Peyer's patch (tissue), 4 donors: ENCODE measurements at regions not wholly inside any gene's neighbourhood (a gene's known extent, or its start where the extent isn't known, plus 50 kb on each side); places are given as distances from the start of the nearest gene placed in this dataset.
"Not testable (repeated sequence)": the region's sequence is repeated elsewhere in the genome, so short reads cannot be mapped to it uniquely, and the experiment has no call there.

Experiments used
- DNase-seq, 3 donors: peaks; one replicate each; pipeline ENCODE4 v3.0.0-alpha.2; 2017 to 2019
- H3K27ac ChIP-seq, 4 donors: fragments of 200-600 bp; sonication (generic); one replicate each; pipeline ENCODE4 v1.5.1; 2016 to 2019
- H3K27me3 ChIP-seq, 2 donors: fragments of 200-600 bp; sonication (generic); one replicate each; pipeline ENCODE4 v1.5.1; 2019
- H3K36me3 ChIP-seq, 3 donors: fragments of 200-600 bp; sonication (generic); one replicate each; pipeline ENCODE4 v1.5.1; 2016 to 2019
- H3K4me1 ChIP-seq, 4 donors: fragments of 200-600 bp; sonication (generic); one replicate each; pipeline ENCODE4 v1.5.1; 2016 to 2019
- H3K4me3 ChIP-seq, 4 donors: fragments of 200-600 bp; sonication (generic); 1 replicate in 3 of 4; 2 replicates in 1 of 4; pipeline ENCODE4 v1.5.1; 2016 to 2019; ENCODE audit warnings: mild to moderate bottlenecking in 1 of 4
- H3K9me3 ChIP-seq, 4 donors: fragments of 200-600 bp; sonication (generic); one replicate each; pipeline ENCODE4 v1.5.1; 2016 to 2019; ENCODE audit warnings: mild to moderate bottlenecking in 1 of 4
- POLR2A ChIP-seq, 2 donors: fragments of 450-650 bp; IDR thresholded peaks; one replicate each; pipeline ENCODE4 v1.5.1; 2017; ENCODE audit warnings: antibody characterized with exemption in 2 of 2, mild to moderate bottlenecking in 2 of 2, moderate library complexity in 2 of 2
- TF ChIP-seq, protein P1 (sequence below), 6 experiments: fragments of 450-650 bp in 4 of 6; fragments of 200-600 bp in 2 of 6; sonication (generic) in 1 of 6; IDR thresholded peaks; one replicate each; pipeline ENCODE4 v1.5.1; 2017 to 2019; ENCODE audit warnings: antibody characterized with exemption in 6 of 6, mild to moderate bottlenecking in 3 of 6, moderate library complexity in 1 of 6

DNA sequence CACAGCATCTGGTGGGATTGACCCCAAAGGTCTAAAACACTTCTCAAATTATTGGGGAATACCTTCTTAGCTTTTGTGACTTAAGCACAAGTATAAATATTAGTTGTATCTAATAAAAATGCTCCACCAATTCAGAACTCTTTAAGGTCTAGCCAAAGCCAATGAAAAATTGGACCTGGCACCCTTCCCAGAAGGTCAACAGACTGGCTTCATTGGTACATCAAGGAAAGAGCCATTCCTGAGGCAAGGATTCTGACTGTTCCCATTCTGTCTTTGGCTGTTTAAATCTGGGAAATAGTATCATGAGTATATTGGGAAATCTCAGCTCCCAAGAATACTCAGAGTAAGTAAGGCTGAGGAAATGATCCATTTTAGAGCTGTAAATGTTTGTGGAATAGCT, 153.0 kb upstream of the TRPC5 start:
- no peak overlapping the region for H3K4me3 ChIP-seq
- H3K27ac ChIP-seq, result no peak overlapping the region
- DNase-seq, result no peak
- H3K9me3 ChIP-seq, result no peaks in the 10 kb centered on the region
- TF ChIP-seq POLR2A (IDR thresholded peaks at IDR 0.05), result no peak
- TF ChIP-seq, protein P1, sequence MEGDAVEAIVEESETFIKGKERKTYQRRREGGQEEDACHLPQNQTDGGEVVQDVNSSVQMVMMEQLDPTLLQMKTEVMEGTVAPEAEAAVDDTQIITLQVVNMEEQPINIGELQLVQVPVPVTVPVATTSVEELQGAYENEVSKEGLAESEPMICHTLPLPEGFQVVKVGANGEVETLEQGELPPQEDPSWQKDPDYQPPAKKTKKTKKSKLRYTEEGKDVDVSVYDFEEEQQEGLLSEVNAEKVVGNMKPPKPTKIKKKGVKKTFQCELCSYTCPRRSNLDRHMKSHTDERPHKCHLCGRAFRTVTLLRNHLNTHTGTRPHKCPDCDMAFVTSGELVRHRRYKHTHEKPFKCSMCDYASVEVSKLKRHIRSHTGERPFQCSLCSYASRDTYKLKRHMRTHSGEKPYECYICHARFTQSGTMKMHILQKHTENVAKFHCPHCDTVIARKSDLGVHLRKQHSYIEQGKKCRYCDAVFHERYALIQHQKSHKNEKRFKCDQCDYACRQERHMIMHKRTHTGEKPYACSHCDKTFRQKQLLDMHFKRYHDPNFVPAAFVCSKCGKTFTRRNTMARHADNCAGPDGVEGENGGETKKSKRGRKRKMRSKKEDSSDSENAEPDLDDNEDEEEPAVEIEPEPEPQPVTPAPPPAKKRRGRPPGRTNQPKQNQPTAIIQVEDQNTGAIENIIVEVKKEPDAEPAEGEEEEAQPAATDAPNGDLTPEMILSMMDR (IDR thresholded peaks at IDR 0.05), result no peak
- H3K27me3 ChIP-seq, result no peaks in the 10 kb centered on the region
- H3K4me1 ChIP-seq, result no peaks in the 10 kb centered on the region
- no peaks in the 10 kb centered on the region for H3K36me3 ChIP-seq

DNA sequence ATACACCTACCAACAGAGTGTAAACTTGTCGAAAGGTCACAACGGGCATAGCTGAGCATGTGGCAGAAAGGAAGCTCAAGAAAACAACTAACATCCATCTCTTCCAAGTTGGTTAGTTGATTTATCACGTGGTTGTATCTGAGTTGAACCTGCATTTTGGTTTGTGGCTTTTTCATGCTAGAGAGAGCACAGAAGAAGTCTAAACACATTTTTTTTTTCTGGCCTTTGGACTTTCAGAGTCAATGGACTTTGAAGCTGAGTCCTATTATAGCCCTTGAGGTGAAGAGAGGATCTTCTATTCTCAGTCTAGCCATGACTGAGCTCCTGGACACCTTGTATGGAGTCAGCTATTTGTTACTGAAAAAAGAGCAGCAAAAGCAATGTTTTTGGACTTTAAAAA, 150.6 kb upstream of the TRPC5 start:
- H3K4me3 ChIP-seq, result no peak overlapping the region
- H3K36me3 ChIP-seq, result no peaks in the 10 kb centered on the region
- TF ChIP-seq, protein P1 (IDR thresholded peaks at IDR 0.05), result no peak
- no peak for TF ChIP-seq POLR2A (IDR thresholded peaks at IDR 0.05)
- DNase-seq, result no peak
- H3K4me1 ChIP-seq, result no peaks in the 10 kb centered on the region
- no peak overlapping the region for H3K27ac ChIP-seq
- no peaks in the 10 kb centered on the region for H3K9me3 ChIP-seq
- H3K27me3 ChIP-seq, result no peaks in the 10 kb centered on the region

DNA sequence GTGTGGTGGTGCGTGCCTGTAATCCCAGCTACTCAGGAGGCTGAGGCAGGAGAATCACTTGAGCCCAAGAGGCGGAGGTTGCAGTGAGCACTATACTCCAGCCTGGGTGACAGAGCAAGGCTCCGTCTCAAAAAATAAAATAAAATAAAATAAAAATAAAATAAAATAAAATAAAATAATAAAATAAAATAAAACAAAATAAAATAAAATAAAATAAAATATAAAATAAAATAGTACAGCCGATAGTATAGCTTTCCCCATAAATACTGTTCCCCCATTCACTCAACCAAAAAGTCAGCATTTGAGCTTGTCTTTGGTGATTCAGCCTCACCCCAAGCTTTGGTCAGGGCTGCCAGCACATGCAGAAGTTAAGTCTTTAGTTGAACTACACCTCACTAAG, 144.2 kb upstream of the TRPC5 start:
- H3K27me3 ChIP-seq, H3K4me1 ChIP-seq, H3K4me3 ChIP-seq, H3K9me3 ChIP-seq, DNase-seq, H3K36me3 ChIP-seq, H3K27ac ChIP-seq: not testable (repeated sequence)

DNA sequence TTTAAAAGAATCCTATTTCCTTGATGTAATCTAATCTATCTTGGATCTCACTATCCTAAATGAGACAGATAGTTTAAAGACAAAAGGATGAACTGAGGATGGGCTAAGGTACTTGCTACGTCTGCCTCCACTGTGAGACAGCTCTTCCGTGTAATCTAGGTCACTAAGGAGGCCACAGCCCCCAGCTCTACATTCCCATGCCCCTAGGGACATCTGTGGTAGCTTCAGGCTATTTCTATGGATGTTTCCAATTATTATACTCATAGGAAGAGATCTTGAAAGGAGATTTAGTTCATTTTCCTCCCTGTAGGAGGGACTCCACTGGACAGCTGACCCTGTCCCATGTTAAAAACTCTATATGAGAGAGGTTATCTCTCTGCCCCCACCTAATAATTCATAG, 140.8 kb upstream of the TRPC5 start:
- no peak overlapping the region for H3K27ac ChIP-seq
- no peak for TF ChIP-seq POLR2A (IDR thresholded peaks at IDR 0.05)
- TF ChIP-seq, protein P1 (IDR thresholded peaks at IDR 0.05), result no peak
- DNase-seq, result no peak
- no peaks in the 10 kb centered on the region for H3K4me1 ChIP-seq
- H3K36me3 ChIP-seq, result no peaks in the 10 kb centered on the region
- no peak overlapping the region for H3K4me3 ChIP-seq
- no peaks in the 10 kb centered on the region for H3K9me3 ChIP-seq
- H3K27me3 ChIP-seq, result no peaks in the 10 kb centered on the region

DNA sequence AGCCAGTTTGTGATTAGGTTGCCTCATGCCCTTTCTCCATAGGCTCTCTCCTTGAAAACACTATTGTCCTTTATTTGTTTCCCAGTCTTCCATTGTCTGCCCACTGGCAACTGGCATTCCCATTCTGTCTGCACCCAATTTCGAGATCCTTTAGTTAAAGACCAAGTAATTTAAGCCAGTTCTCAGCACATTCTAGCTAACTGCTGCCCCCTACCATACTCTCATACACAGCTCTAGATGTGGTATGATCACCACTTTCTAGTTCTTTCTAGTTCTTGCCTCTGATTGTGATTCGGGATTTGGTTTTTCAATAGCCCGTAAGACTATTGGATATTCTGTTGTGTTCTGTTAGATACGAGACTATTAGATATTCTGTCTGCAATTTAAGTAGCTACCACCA, 135.8 kb upstream of the TRPC5 start:
- no peak overlapping the region for H3K4me3 ChIP-seq
- no peak for DNase-seq
- H3K36me3 ChIP-seq, result no peaks in the 10 kb centered on the region
- TF ChIP-seq, protein P1 (IDR thresholded peaks at IDR 0.05), result no peak
- TF ChIP-seq POLR2A (IDR thresholded peaks at IDR 0.05), result no peak
- H3K9me3 ChIP-seq, result no peaks in the 10 kb centered on the region
- H3K4me1 ChIP-seq, result no peaks in the 10 kb centered on the region
- H3K27ac ChIP-seq, result no peak overlapping the region
- H3K27me3 ChIP-seq, result no peaks in the 10 kb centered on the region

DNA sequence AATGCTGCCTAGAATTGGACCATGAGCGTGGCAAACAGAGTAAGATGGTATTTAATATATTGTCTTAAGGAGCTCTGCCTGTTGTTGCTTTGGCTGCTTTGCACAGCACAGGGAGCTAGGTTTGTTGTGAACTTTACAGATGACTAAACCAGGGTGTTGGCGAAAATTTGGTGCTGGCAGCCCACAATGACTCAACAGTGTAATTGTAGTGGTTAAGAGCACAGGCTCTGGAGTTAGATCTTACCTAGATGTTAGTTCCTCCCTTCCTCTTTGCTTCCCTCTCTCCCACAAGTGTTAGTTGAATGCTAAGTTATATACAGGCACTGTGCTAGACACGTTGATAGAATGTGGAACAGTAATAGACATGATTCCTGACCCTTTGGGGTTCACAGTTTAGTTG, 128.9 kb upstream of the TRPC5 start:
- H3K4me3 ChIP-seq, result no peak overlapping the region
- no peak overlapping the region for H3K27ac ChIP-seq
- no peaks in the 10 kb centered on the region for H3K9me3 ChIP-seq
- H3K27me3 ChIP-seq, result no peaks in the 10 kb centered on the region
- no peaks in the 10 kb centered on the region for H3K36me3 ChIP-seq
- no peak for DNase-seq
- TF ChIP-seq POLR2A (IDR thresholded peaks at IDR 0.05), result no peak
- TF ChIP-seq, protein P1 (IDR thresholded peaks at IDR 0.05), result no peak
- H3K4me1 ChIP-seq, result no peaks in the 10 kb centered on the region
